ENCODE measurements at regions not wholly inside any gene's neighbourhood (a gene's known extent, or its start where the extent isn't known, plus 50 kb on each side); places are given as distances from the start of the nearest gene placed in this dataset.

DNA sequence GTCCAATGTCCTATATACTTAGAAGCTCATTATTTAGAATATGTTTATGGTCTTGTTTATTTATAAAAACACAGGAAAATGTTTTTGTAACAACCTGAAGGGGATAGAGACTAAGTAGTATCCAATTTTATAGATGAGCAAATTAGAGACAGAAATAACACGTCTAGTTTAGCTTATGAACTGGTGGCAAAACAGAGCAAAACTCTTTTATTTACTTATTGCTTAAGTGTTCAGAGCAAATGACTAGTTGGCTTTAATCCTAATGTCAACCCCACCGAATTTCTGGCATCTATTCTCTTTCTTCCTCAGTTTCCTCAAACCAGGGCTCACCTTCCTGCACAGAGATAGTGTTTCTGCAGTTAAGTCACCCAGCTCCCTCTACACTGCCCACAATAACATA lies 792.8 kb downstream of the REEP3 start:
- TF ChIP-seq CTCF (IDR thresholded peaks at IDR 0.05) = no peak
- TF ChIP-seq POLR2A (IDR thresholded peaks at IDR 0.05) = no peak
